ENCODE measurements at regions not wholly inside any gene's neighbourhood (a gene's known extent, or its start where the extent isn't known, plus 50 kb on each side); places are given as distances from the start of the nearest gene placed in this dataset.

GRCh38 chr22:23467721-23468294, 112.3 kb downstream of the IGLL1 start (continued):
- TF ChIP-seq, protein P1, sequence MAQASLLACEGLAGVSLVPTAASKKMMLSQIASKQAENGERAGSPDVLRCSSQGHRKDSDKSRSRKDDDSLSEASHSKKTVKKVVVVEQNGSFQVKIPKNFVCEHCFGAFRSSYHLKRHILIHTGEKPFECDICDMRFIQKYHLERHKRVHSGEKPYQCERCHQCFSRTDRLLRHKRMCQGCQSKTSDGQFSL (CRISPR knock-in tag; IDR thresholded peaks at IDR 0.05), result no peak
- TF ChIP-seq DPF2 (CRISPR knock-in tag; IDR thresholded peaks at IDR 0.05; ENCODE audit: borderline replicate concordance, low read depth) (no peak; the same call in 1 of the 2 replicates), ATF6 (CRISPR knock-in tag; conservative IDR thresholded peaks at IDR 0.05) (no peak), ZNF44 (CRISPR knock-in tag; IDR thresholded peaks at IDR 0.05) (no peak), SOX5 (CRISPR knock-in tag; IDR thresholded peaks at IDR 0.05; ENCODE audit: borderline replicate concordance) (peak; percentile 69; the same call in 1 of the 2 replicates), U2AF1 (optimal IDR thresholded peaks at IDR 0.05; ENCODE audit: low read depth, low read length) (no peak), THYN1 (CRISPR knock-in tag; IDR thresholded peaks at IDR 0.05; ENCODE audit: borderline replicate concordance, low read depth) (no peak), NR2F2 (IDR thresholded peaks at IDR 0.05; ENCODE audit: borderline replicate concordance, low read depth) (0 out of 2 replicates have a peak, but pooled peaks have one; percentile 19), YEATS4 (CRISPR knock-in tag; IDR thresholded peaks at IDR 0.05; ENCODE audit: borderline replicate concordance) (no peak), KAT8 (CRISPR knock-in tag; IDR thresholded peaks at IDR 0.05) (no peak), TBX3 (IDR thresholded peaks at IDR 0.05; ENCODE audit: borderline replicate concordance) (peak; percentile 50; the same call in 1 of the 2 replicates), MTF1 (CRISPR knock-in tag; IDR thresholded peaks at IDR 0.05) (no peak), HMG20A (CRISPR knock-in tag; IDR thresholded peaks at IDR 0.05; ENCODE audit: borderline replicate concordance) (peak; percentile 85; the same call in 1 of the 2 replicates), PTBP1 (IDR thresholded peaks at IDR 0.05; ENCODE audit: low read depth, low read length, poor library complexity, severe bottlenecking) (no peak), RFX1 (IDR thresholded peaks at IDR 0.05) (no peak), IRF2 (CRISPR knock-in tag; IDR thresholded peaks at IDR 0.05) (0 out of 2 replicates have a peak, but pooled peaks have one; percentile 23), ZNF142 (CRISPR knock-in tag; IDR thresholded peaks at IDR 0.05) (no peak)
- TF ChIP-seq, protein P2, sequence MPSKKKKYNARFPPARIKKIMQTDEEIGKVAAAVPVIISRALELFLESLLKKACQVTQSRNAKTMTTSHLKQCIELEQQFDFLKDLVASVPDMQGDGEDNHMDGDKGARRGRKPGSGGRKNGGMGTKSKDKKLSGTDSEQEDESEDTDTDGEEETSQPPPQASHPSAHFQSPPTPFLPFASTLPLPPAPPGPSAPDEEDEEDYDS (CRISPR knock-in tag; IDR thresholded peaks at IDR 0.05), result no peak
- TF ChIP-seq, protein P3, sequence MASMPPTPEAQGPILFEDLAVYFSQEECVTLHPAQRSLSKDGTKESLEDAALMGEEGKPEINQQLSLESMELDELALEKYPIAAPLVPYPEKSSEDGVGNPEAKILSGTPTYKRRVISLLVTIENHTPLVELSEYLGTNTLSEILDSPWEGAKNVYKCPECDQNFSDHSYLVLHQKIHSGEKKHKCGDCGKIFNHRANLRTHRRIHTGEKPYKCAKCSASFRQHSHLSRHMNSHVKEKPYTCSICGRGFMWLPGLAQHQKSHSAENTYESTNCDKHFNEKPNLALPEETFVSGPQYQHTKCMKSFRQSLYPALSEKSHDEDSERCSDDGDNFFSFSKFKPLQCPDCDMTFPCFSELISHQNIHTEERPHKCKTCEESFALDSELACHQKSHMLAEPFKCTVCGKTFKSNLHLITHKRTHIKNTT (CRISPR knock-in tag; IDR thresholded peaks at IDR 0.05), result no peak
- TF ChIP-seq, protein P4, sequence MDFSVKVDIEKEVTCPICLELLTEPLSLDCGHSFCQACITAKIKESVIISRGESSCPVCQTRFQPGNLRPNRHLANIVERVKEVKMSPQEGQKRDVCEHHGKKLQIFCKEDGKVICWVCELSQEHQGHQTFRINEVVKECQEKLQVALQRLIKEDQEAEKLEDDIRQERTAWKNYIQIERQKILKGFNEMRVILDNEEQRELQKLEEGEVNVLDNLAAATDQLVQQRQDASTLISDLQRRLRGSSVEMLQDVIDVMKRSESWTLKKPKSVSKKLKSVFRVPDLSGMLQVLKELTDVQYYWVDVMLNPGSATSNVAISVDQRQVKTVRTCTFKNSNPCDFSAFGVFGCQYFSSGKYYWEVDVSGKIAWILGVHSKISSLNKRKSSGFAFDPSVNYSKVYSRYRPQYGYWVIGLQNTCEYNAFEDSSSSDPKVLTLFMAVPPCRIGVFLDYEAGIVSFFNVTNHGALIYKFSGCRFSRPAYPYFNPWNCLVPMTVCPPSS (IDR thresholded peaks at IDR 0.05), result no peak
